ENCODE measurements at regions not wholly inside any gene's neighbourhood (a gene's known extent, or its start where the extent isn't known, plus 50 kb on each side); places are given as distances from the start of the nearest gene placed in this dataset.

DNA sequence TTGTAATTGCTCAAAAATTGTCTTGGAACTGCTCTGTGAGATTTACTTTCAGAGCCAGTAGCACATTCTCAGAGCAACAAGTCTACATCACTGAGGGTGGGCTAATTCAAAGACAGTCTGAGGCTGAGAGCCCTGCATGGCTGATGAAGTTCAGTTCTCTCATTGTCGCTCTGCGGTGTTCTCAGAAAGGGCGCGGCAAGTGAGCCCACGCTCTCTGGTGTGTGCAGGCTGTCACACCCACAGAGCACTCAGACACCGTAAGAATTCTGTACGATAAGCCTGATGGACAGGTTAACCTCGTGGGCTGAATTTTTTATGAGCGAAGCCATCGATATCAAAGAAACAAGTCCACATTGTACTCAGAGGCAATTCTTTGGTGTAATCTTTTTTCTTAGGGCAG lies 557.8 kb downstream of the HACE1 start:
- no peak overlapping the region for H3K4me3 Mint-ChIP-seq
- ATAC-seq: peak; percentile 60
- no peaks in the 10 kb centered on the region for H3K27me3 Mint-ChIP-seq (ENCODE audit: low read depth)
- no peak for DNase-seq (ENCODE audit: low spot score)
- H3K9me3 Mint-ChIP-seq: no peaks in the 10 kb centered on the region
- no peaks in the 10 kb centered on the region for H3K36me3 Mint-ChIP-seq
- no peak for TF ChIP-seq SMAD3 (CRISPR knock-in tag; IDR thresholded peaks at IDR 0.05; ENCODE audit: borderline replicate concordance)
- TF ChIP-seq FOXJ3 (CRISPR knock-in tag; IDR thresholded peaks at IDR 0.05; ENCODE audit: borderline replicate concordance): no peak
- TF ChIP-seq ZNF416 (CRISPR knock-in tag; IDR thresholded peaks at IDR 0.05): no peak
- no peak for TF ChIP-seq ELF4 (CRISPR knock-in tag; IDR thresholded peaks at IDR 0.05; ENCODE audit: low read depth)
- TF ChIP-seq, protein P1, sequence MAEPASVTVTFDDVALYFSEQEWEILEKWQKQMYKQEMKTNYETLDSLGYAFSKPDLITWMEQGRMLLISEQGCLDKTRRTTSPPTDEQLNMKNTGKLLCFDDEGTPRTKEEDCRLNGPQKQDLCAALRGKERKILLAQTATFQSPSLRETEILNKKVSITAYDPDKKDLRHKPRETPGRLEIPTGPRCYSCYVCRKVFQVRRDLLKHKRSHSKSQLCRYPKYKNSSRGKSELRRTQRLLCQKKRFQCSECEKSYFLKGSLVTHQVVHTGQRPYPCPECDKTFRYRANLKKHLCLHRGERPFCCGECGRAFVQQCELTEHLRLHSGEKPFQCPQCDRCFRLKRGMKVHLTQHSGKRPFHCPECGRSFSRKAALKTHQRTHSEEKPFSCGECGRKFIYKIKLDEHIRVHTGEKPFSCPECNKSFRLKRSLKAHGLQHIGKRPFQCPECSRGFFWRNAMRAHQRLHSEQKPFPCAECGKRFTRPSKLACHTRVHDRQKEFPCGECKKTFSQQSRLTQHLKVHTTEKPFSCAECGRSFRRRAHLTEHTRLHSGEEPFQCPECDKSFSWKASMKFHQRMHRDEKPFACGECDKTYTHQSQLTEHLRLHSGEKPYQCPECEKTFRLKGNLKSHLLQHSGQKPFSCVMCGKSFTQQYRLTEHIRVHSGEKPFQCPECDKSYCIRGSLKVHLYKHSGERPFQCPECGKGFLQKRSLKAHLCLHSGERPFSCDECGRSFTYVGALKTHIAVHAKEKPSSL (CRISPR knock-in tag; conservative IDR thresholded peaks at IDR 0.05): no peak
- TF ChIP-seq TEAD1 (CRISPR knock-in tag; IDR thresholded peaks at IDR 0.05): no peak
- no peak for TF ChIP-seq ZNF138 (CRISPR knock-in tag; conservative IDR thresholded peaks at IDR 0.05)
- TF ChIP-seq, protein P2, sequence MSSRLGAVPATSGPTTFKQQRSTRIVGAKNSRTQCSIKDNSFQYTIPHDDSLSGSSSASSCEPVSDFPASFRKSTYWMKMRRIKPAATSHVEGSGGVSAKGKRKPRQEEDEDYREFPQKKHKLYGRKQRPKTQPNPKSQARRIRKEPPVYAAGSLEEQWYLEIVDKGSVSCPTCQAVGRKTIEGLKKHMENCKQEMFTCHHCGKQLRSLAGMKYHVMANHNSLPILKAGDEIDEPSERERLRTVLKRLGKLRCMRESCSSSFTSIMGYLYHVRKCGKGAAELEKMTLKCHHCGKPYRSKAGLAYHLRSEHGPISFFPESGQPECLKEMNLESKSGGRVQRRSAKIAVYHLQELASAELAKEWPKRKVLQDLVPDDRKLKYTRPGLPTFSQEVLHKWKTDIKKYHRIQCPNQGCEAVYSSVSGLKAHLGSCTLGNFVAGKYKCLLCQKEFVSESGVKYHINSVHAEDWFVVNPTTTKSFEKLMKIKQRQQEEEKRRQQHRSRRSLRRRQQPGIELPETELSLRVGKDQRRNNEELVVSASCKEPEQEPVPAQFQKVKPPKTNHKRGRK (CRISPR knock-in tag; IDR thresholded peaks at IDR 0.05; ENCODE audit: borderline replicate concordance): no peak
- TF ChIP-seq, protein P3, sequence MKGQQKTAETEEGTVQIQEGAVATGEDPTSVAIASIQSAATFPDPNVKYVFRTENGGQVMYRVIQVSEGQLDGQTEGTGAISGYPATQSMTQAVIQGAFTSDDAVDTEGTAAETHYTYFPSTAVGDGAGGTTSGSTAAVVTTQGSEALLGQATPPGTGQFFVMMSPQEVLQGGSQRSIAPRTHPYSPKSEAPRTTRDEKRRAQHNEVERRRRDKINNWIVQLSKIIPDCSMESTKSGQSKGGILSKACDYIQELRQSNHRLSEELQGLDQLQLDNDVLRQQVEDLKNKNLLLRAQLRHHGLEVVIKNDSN (CRISPR knock-in tag; IDR thresholded peaks at IDR 0.05): no peak
- TF ChIP-seq CREM (CRISPR knock-in tag; IDR thresholded peaks at IDR 0.05): no peak
- TF ChIP-seq TEAD4 (CRISPR knock-in tag; IDR thresholded peaks at IDR 0.05): no peak
- TF ChIP-seq SP1 (CRISPR knock-in tag; conservative IDR thresholded peaks at IDR 0.05): no peak
- no peak for TF ChIP-seq ZNF671 (CRISPR knock-in tag; IDR thresholded peaks at IDR 0.05)
- TF ChIP-seq GRHL2 (CRISPR knock-in tag; IDR thresholded peaks at IDR 0.05; ENCODE audit: insufficient replicate concordance, severe bottlenecking): no peak
- TF ChIP-seq GTF2I (CRISPR knock-in tag; conservative IDR thresholded peaks at IDR 0.05): no peak
- TF ChIP-seq NFE2L1 (CRISPR knock-in tag; IDR thresholded peaks at IDR 0.05): no peak
- TF ChIP-seq, protein P4, sequence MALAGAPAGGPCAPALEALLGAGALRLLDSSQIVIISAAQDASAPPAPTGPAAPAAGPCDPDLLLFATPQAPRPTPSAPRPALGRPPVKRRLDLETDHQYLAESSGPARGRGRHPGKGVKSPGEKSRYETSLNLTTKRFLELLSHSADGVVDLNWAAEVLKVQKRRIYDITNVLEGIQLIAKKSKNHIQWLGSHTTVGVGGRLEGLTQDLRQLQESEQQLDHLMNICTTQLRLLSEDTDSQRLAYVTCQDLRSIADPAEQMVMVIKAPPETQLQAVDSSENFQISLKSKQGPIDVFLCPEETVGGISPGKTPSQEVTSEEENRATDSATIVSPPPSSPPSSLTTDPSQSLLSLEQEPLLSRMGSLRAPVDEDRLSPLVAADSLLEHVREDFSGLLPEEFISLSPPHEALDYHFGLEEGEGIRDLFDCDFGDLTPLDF (CRISPR knock-in tag; IDR thresholded peaks at IDR 0.05): no peak
- no peak for TF ChIP-seq ESRRA (CRISPR knock-in tag; IDR thresholded peaks at IDR 0.05; ENCODE audit: borderline replicate concordance)
- TF ChIP-seq, protein P5, sequence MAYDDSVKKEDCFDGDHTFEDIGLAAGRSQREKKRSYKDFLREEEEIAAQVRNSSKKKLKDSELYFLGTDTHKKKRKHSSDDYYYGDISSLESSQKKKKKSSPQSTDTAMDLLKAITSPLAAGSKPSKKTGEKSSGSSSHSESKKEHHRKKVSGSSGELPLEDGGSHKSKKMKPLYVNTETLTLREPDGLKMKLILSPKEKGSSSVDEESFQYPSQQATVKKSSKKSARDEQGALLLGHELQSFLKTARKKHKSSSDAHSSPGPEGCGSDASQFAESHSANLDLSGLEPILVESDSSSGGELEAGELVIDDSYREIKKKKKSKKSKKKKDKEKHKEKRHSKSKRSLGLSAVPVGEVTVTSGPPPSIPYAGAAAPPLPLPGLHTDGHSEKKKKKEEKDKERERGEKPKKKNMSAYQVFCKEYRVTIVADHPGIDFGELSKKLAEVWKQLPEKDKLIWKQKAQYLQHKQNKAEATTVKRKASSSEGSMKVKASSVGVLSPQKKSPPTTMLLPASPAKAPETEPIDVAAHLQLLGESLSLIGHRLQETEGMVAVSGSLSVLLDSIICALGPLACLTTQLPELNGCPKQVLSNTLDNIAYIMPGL (CRISPR knock-in tag; IDR thresholded peaks at IDR 0.05): no peak
- CTCF ChIA-PET: no interaction called here
- H3K27ac Mint-ChIP-seq: no peak overlapping the region
- peaks cover 13% of the 10 kb centered on the region for H3K4me1 Mint-ChIP-seq
- POLR2A ChIA-PET: no interaction called here

DNA sequence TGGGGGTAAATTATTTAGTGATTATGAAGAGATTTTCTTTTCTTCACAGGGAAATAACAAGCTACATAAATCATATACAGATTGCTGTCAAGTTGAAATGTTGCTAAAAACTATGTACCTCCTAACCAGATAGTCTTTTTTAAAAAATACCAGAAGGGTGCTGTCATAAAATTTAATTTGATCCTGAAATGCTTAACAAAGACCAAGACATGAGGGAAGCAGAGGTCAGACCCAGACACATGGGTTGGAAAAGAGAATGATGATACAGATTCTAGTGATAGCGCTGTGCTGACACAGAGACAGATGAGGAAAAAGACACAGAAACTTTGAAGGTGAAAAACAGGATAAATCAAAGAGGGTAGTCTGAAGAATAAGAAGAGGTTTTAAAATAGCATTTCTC lies 573.1 kb downstream of the HACE1 start:
- Mint-ChIP-seq H3K4me1 (peaks cover 6% of the 10 kb centered on the region), H3K27me3 (ENCODE audit: low read depth) (no peaks in the 10 kb centered on the region), H3K9me3 (no peaks in the 10 kb centered on the region), H3K36me3 (no peaks in the 10 kb centered on the region), H3K4me3 (no peak overlapping the region), H3K27ac (no peak overlapping the region)
- ChIA-PET CTCF (no interaction called here), POLR2A (no interaction called here)
- ATAC-seq (no peak), DNase-seq (ENCODE audit: low spot score) (no peak)
- TF ChIP-seq ZNF219 (CRISPR knock-in tag; IDR thresholded peaks at IDR 0.05; ENCODE audit: borderline replicate concordance) (no peak), ZBTB21 (CRISPR knock-in tag; IDR thresholded peaks at IDR 0.05; ENCODE audit: borderline replicate concordance) (no peak), NFYB (CRISPR knock-in tag; conservative IDR thresholded peaks at IDR 0.05; ENCODE audit: low read depth) (no peak), MYBL2 (CRISPR knock-in tag; IDR thresholded peaks at IDR 0.05) (no peak), ZNF416 (CRISPR knock-in tag; IDR thresholded peaks at IDR 0.05) (no peak)
- TF ChIP-seq, protein P6, sequence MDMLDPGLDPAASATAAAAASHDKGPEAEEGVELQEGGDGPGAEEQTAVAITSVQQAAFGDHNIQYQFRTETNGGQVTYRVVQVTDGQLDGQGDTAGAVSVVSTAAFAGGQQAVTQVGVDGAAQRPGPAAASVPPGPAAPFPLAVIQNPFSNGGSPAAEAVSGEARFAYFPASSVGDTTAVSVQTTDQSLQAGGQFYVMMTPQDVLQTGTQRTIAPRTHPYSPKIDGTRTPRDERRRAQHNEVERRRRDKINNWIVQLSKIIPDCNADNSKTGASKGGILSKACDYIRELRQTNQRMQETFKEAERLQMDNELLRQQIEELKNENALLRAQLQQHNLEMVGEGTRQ (CRISPR knock-in tag; IDR thresholded peaks at IDR 0.05): no peak
- TF ChIP-seq, protein P7, sequence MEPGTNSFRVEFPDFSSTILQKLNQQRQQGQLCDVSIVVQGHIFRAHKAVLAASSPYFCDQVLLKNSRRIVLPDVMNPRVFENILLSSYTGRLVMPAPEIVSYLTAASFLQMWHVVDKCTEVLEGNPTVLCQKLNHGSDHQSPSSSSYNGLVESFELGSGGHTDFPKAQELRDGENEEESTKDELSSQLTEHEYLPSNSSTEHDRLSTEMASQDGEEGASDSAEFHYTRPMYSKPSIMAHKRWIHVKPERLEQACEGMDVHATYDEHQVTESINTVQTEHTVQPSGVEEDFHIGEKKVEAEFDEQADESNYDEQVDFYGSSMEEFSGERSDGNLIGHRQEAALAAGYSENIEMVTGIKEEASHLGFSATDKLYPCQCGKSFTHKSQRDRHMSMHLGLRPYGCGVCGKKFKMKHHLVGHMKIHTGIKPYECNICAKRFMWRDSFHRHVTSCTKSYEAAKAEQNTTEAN (CRISPR knock-in tag; IDR thresholded peaks at IDR 0.05): no peak

Measured in WTC11 (cell line).